DND-41 (cell line): ENCODE measurements at regions not wholly inside any gene's neighbourhood (a gene's known extent, or its start where the extent isn't known, plus 50 kb on each side); places are given as distances from the start of the nearest gene placed in this dataset.

Experiments
- ATAC-seq: fragments of 200-7000 bp; cut with Tn5 transposase; 3 replicates; pipeline ENCODE4 v1.9.1; 2021; ENCODE audit warnings: low read depth; ENCODE audit not compliant: insufficient read depth
- DNase-seq: peaks from one replicate; pipeline ENCODE4 v3.0.0-alpha.2; 2020
- H2AFZ ChIP-seq: 2 replicates; pipeline ENCODE4 v1.6.0; 2012; ENCODE audit warnings: low read depth, low read length
- H3K27ac ChIP-seq: 2 replicates; pipeline ENCODE4 v1.5.1; 2012; ENCODE audit warnings: low read length, inconsistent platforms
- H3K27me3 ChIP-seq: fragments of 200-600 bp; sonication (generic); 2 replicates; pipeline ENCODE4 v1.6.0; 2012; ENCODE audit warnings: low read length, mild to moderate bottlenecking, inconsistent platforms; ENCODE audit not compliant: insufficient read depth, poor library complexity
- H3K36me3 ChIP-seq: 2 replicates; pipeline ENCODE4 v1.5.1; 2012; ENCODE audit warnings: low read length, inconsistent platforms; ENCODE audit not compliant: insufficient read depth
- H3K4me1 ChIP-seq: 2 replicates; pipeline ENCODE4 v1.5.1; 2012; ENCODE audit warnings: mild to moderate bottlenecking, low read length; ENCODE audit not compliant: insufficient read depth
- H3K4me2 ChIP-seq: 2 replicates; pipeline ENCODE4 v1.6.0; 2012; ENCODE audit warnings: mild to moderate bottlenecking, moderate library complexity, low read length, inconsistent platforms; ENCODE audit not compliant: insufficient read depth
- H3K4me3 ChIP-seq, 2 experiments: fragments of 200-600 bp in 1 of 2; shearing (Covaris generic) in 1 of 2; 2 replicates each; pipeline ENCODE4 v1.5.1; 2012 to 2016; ENCODE audit warnings: inconsistent platforms in 2 of 2, low read length in 2 of 2, mild to moderate bottlenecking in 2 of 2, low read depth in 1 of 2, moderate library complexity in 1 of 2
- H3K79me2 ChIP-seq: 2 replicates; pipeline ENCODE4 v1.6.0; 2012; ENCODE audit warnings: low read length, inconsistent platforms; ENCODE audit not compliant: insufficient read depth
- H3K9ac ChIP-seq: 2 replicates; pipeline ENCODE4 v1.6.0; 2012; ENCODE audit warnings: low read depth, mild to moderate bottlenecking, inconsistent platforms, low read length, moderate library complexity
- H3K9me3 ChIP-seq: 2 replicates; pipeline ENCODE4 v1.5.1; 2012; ENCODE audit warnings: low read length, moderate library complexity, mild to moderate bottlenecking, inconsistent platforms; ENCODE audit not compliant: insufficient read depth, severe bottlenecking
- H4K20me1 ChIP-seq: 2 replicates; pipeline ENCODE4 v1.6.0; 2012; ENCODE audit warnings: low read length; ENCODE audit not compliant: insufficient read depth
- EZH2 ChIP-seq: IDR thresholded peaks from 3 replicates; pipeline ENCODE4 v1.6.1; 2012; ENCODE audit warnings: borderline replicate concordance, low read depth, mild to moderate bottlenecking, moderate library complexity, low read length, inconsistent platforms; ENCODE audit not compliant: severe bottlenecking
- TF ChIP-seq, protein P1 (sequence below): IDR thresholded peaks from 2 replicates; pipeline ENCODE4 v1.5.1; 2012; ENCODE audit warnings: borderline replicate concordance, low read length, moderate library complexity, mild to moderate bottlenecking; ENCODE audit not compliant: poor library complexity, severe bottlenecking; ENCODE audit errors: extremely low read depth

DNA sequence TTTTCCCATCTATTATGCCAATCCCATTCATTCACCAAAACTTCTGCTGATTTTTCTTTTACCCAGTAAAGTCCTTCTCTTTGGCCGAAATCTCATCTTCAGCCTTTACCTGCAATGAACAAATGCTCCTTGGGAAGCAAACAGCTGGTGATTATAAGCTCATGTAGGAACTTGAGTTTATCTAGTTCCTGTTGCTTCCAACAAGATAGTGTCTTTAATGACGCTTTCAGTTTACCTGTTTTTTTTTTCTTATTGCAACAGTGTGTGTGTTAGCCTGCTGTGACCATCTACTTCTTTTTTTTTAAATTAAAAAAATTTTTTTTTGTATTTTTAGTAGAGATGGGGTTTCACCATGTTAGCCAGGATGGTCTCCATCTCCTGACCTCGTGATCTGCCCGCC lies 156.0 kb downstream of the CD47 start:
- TF ChIP-seq, protein P1, sequence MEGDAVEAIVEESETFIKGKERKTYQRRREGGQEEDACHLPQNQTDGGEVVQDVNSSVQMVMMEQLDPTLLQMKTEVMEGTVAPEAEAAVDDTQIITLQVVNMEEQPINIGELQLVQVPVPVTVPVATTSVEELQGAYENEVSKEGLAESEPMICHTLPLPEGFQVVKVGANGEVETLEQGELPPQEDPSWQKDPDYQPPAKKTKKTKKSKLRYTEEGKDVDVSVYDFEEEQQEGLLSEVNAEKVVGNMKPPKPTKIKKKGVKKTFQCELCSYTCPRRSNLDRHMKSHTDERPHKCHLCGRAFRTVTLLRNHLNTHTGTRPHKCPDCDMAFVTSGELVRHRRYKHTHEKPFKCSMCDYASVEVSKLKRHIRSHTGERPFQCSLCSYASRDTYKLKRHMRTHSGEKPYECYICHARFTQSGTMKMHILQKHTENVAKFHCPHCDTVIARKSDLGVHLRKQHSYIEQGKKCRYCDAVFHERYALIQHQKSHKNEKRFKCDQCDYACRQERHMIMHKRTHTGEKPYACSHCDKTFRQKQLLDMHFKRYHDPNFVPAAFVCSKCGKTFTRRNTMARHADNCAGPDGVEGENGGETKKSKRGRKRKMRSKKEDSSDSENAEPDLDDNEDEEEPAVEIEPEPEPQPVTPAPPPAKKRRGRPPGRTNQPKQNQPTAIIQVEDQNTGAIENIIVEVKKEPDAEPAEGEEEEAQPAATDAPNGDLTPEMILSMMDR, result no peak
- no peak for TF ChIP-seq EZH2

DNA sequence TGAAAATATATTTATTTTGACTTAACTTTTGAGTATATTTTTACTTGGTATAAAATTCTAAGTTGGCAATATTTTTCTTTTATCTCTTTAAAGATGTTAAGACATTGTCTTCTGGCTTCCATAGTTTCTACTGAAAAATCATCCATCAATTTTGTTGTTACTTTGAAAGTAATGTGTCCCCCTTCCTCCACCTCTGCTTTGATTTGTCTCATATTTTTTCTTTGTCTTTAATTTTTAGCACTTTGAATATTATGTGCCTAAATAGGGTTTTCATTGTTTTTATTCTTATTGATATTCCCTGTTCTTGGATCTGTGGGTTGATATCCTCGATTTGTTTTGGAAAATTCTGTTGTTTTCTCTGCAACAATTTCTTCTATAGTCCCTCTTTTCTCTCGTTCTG lies 157.4 kb downstream of the CD47 start:
- Histone ChIP-seq H3K4me1 (no peaks in the 10 kb centered on the region), H3K9ac (no peak overlapping the region), H4K20me1 (no peaks in the 10 kb centered on the region), H3K9me3 (no peaks in the 10 kb centered on the region), H3K4me2 (no peak overlapping the region), H3K4me3 (no peak overlapping the region), H3K36me3 (no peaks in the 10 kb centered on the region), H3K27me3 (no peaks in the 10 kb centered on the region), H3K27ac (no peak overlapping the region), H2AFZ (no peak overlapping the region), H3K79me2 (no peaks in the 10 kb centered on the region)
- TF ChIP-seq, protein P1, result no peak
- TF ChIP-seq EZH2, result no peak
- no peak for ATAC-seq
- DNase-seq, result no peak

More for the DNA sequence above, 156.0 kb downstream of the CD47 start:
- no peaks in the 10 kb centered on the region for H4K20me1 ChIP-seq
- H3K9me3 ChIP-seq, result no peaks in the 10 kb centered on the region
- H3K9ac ChIP-seq, result no peak overlapping the region
- H3K4me2 ChIP-seq, result no peak overlapping the region
- H3K79me2 ChIP-seq, result no peaks in the 10 kb centered on the region
- H3K27me3 ChIP-seq, result no peaks in the 10 kb centered on the region
- H2AFZ ChIP-seq, result no peak overlapping the region
- ATAC-seq (no peak), DNase-seq (no peak)
- H3K27ac ChIP-seq, result no peak overlapping the region
- H3K36me3 ChIP-seq, result no peaks in the 10 kb centered on the region
- no peaks in the 10 kb centered on the region for H3K4me1 ChIP-seq
- no peak overlapping the region for H3K4me3 ChIP-seq

DNA sequence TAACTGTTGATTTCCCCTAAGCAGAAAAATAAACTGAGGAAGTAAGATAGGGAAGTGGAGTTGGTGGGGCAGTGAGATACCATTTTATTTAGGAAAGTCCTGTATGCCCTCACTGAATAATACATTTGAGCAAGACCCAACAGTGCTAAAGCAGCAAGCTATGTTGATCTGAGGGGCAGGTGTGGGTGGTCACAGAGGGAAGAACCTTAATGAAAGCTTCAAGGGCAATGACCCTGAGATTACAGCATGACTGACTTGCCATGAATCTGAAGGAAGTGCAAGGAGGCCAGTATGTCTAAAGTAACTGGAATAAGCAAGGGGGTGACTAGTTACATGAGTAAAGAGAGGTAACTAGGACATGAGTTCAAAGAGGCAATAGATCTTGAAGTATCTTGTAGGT lies 159.5 kb downstream of the CD47 start:
- no peaks in the 10 kb centered on the region for H3K9me3 ChIP-seq
- H3K4me2 ChIP-seq, result no peak overlapping the region
- TF ChIP-seq, protein P1, result no peak
- TF ChIP-seq EZH2, result no peak
- no peak overlapping the region for H3K4me3 ChIP-seq
- H3K4me1 ChIP-seq, result no peaks in the 10 kb centered on the region
- H2AFZ ChIP-seq, result no peak overlapping the region
- DNase-seq (no peak), ATAC-seq (no peak)
- no peaks in the 10 kb centered on the region for H4K20me1 ChIP-seq
- H3K79me2 ChIP-seq, result no peaks in the 10 kb centered on the region
- no peaks in the 10 kb centered on the region for H3K27me3 ChIP-seq
- no peak overlapping the region for H3K9ac ChIP-seq
- no peak overlapping the region for H3K27ac ChIP-seq
- no peaks in the 10 kb centered on the region for H3K36me3 ChIP-seq

DNA sequence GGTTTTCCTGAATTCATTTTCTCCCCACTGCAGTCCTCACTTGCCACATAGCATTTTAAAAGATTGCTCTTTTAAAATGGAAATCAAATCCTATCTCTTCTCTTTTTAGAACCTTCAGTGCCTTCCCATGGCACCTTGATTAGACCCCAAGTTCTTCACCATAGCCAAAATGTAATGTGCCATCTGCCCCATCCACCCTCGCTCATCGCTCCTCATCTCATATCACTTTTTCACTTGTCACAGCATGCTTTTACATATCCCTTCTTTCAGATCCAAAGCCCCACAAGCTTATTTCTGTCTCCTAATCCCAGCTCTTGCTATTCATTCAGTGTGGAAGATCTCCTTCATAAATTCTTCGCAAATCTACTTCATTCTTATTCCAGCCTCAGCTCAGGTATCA lies 161.7 kb downstream of the CD47 start:
- H4K20me1 ChIP-seq, result no peaks in the 10 kb centered on the region
- H3K4me1 ChIP-seq, result no peaks in the 10 kb centered on the region
- no peak overlapping the region for H3K4me3 ChIP-seq
- no peaks in the 10 kb centered on the region for H3K27me3 ChIP-seq
- no peaks in the 10 kb centered on the region for H3K79me2 ChIP-seq
- H3K9ac ChIP-seq, result no peak overlapping the region
- no peak overlapping the region for H3K4me2 ChIP-seq
- no peak for ATAC-seq
- no peaks in the 10 kb centered on the region for H3K36me3 ChIP-seq
- no peak overlapping the region for H2AFZ ChIP-seq
- TF ChIP-seq EZH2, result no peak
- TF ChIP-seq, protein P1, result no peak
- no peak overlapping the region for H3K27ac ChIP-seq
- DNase-seq, result no peak
- no peaks in the 10 kb centered on the region for H3K9me3 ChIP-seq
